KG1 (cell line): ENCODE measurements at regions not wholly inside any gene's neighbourhood (a gene's known extent, or its start where the extent isn't known, plus 50 kb on each side); places are given as distances from the start of the nearest gene placed in this dataset.

Source experiments
- DNase-seq: peaks from one replicate; lab custom pipeline; 2025; lab: John Stamatoyannopoulos, UW

GRCh38 chr18:34159691-34160185 is 65.0 kb downstream of the NOL4 start:
- no peak for DNase-seq

GRCh38 chr18:34158881-34159690 is 65.6 kb downstream of the NOL4 start:
- no peak for DNase-seq

- no peak for DNase-seq
These were observed 71.0 kb downstream of the NOL4 start for GRCh38 chr18:34153711-34154110.

GRCh38 chr18:34131006-34131405 is 93.7 kb downstream of the NOL4 start:
- no peak for DNase-seq

GRCh38 chr18:34128436-34128835 is 96.3 kb downstream of the NOL4 start:
- no peak for DNase-seq

GRCh38 chr18:34126121-34126520 is 98.6 kb downstream of the NOL4 start:
- DNase-seq = no peak

- DNase-seq = no peak
These were observed 101.9 kb downstream of the NOL4 start for GRCh38 chr18:34122724-34123334.

- DNase-seq = no peak
These were observed 103.5 kb downstream of the NOL4 start for GRCh38 chr18:34121200-34121721.

GRCh38 chr18:34120294-34120693 is 104.4 kb downstream of the NOL4 start:
- no peak for DNase-seq

GRCh38 chr18:34117319-34117718 is 107.4 kb downstream of the NOL4 start:
- no peak for DNase-seq

GRCh38 chr18:34115409-34116081 is 109.2 kb downstream of the NOL4 start:
- no peak for DNase-seq

GRCh38 chr18:34114996-34115395 is 109.7 kb downstream of the NOL4 start:
- no peak for DNase-seq

GRCh38 chr18:34108206-34108605 is 116.5 kb downstream of the NOL4 start:
- no peak for DNase-seq

GRCh38 chr18:34098109-34098508 is 126.6 kb downstream of the NOL4 start:
- no peak for DNase-seq

- DNase-seq = no peak
These were observed 127.4 kb downstream of the NOL4 start for GRCh38 chr18:34097312-34097711.

GRCh38 chr18:34094148-34094547 is 130.6 kb downstream of the NOL4 start:
- no peak for DNase-seq

GRCh38 chr18:34092796-34093195 is 131.9 kb downstream of the NOL4 start:
- DNase-seq = no peak

GRCh38 chr18:34086370-34086769 is 138.3 kb downstream of the NOL4 start:
- DNase-seq = no peak

- DNase-seq = no peak
These were observed 139.5 kb downstream of the NOL4 start for GRCh38 chr18:34085140-34085739.

GRCh38 chr18:34084635-34085034 is 140.1 kb downstream of the NOL4 start:
- DNase-seq = no peak

GRCh38 chr18:34083910-34084535 is 140.7 kb downstream of the NOL4 start:
- no peak for DNase-seq

GRCh38 chr18:34077599-34077998 is 147.1 kb downstream of the NOL4 start:
- DNase-seq = no peak
